Spleen (tissue), 7 donors: ENCODE measurements at regions not wholly inside any gene's neighbourhood (a gene's known extent, or its start where the extent isn't known, plus 50 kb on each side); places are given as distances from the start of the nearest gene placed in this dataset.

Experiments
- CTCF ChIP-seq, 11 experiments: fragments of 200-600 bp in 7 of 11; fragments of 450-650 bp in 4 of 11; sonication (generic) in 4 of 11; IDR thresholded peaks in 8 of 11; conservative IDR thresholded peaks in 3 of 11; 1 replicate in 7 of 11; 2 replicates in 4 of 11; pipeline versions ENCODE4 v1.4.0 to v1.8.0; 2016 to 2021; ENCODE audit warnings: antibody characterized with exemption in 11 of 11, inconsistent platforms in 4 of 11, mild to moderate bottlenecking in 1 of 11
- POLR2A ChIP-seq, 3 donors: fragments of 450-650 bp; IDR thresholded peaks; one replicate each; pipeline ENCODE4 v1.5.1; 2017; ENCODE audit warnings: antibody characterized with exemption in 3 of 3, mild to moderate bottlenecking in 1 of 3
- POLR2AphosphoS5 ChIP-seq, 3 donors: sonication (generic); formaldehyde crosslinking; IDR thresholded peaks; one replicate each; pipeline ENCODE4 v1.5.1; 2017; ENCODE audit warnings: antibody characterized with exemption in 3 of 3
- donor health status: DM: no; HTN: no; CAD: no; lungs with moderate emphysema.
- donor health status: DM: no; HTN: no; CAD: no.
- donor health status: DM: no; HTN: no; CAD: no.

GRCh38 chr6:21451546-21452013 lies 142.0 kb upstream of the SOX4 start:
- TF ChIP-seq POLR2AphosphoS5 (IDR thresholded peaks at IDR 0.05), result no peak
- no peak for TF ChIP-seq CTCF (IDR thresholded peaks at IDR 0.05 in 8 of 11, conservative IDR thresholded peaks at IDR 0.05 in 3 of 11)
- TF ChIP-seq POLR2A (IDR thresholded peaks at IDR 0.05), result no peak
